ENCODE measurements at regions not wholly inside any gene's neighbourhood (a gene's known extent, or its start where the extent isn't known, plus 50 kb on each side); places are given as distances from the start of the nearest gene placed in this dataset.

DNA sequence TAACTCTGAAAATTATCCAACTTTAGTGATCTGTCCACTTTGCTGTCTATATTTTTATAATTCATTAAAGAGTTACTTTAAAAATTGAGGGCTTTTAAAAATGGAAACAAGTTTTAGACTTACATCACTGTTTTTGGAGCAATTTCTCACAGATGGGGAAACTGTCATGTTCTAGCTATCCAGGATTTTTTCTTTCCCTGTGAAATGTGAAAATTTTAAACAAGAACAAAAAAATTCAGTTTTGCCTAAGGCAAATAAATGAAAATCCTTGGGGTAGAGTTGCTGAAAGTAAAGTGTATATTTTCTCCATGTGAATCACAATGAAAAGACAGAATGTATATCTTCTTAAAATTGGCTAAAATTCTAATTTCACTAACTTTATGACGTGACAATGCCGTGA is 553.7 kb downstream of the MCTP2 start:
- H3K79me2 ChIP-seq (ENCODE audit: control insufficient read depth, insufficient read depth, low read length), result peaks cover 7% of the 10 kb centered on the region
- H3K9me1 ChIP-seq (ENCODE audit: control insufficient read depth, extremely low read depth, insufficient read depth, low read length), result no peaks in the 10 kb centered on the region
- dilution Hi-C loops (cut with MboI; ENCODE audit: extremely low pct_ligation_motif_present, low sequenced_read_pairs), result no loop called here
- no peak overlapping the region for H3K4me2 ChIP-seq (ENCODE audit: control insufficient read depth, extremely low read depth, insufficient read depth, low read depth, low read length)
- no peak for TF ChIP-seq EZH2 (IDR thresholded peaks at IDR 0.05; ENCODE audit: low read length)
- TF ChIP-seq, protein P1, sequence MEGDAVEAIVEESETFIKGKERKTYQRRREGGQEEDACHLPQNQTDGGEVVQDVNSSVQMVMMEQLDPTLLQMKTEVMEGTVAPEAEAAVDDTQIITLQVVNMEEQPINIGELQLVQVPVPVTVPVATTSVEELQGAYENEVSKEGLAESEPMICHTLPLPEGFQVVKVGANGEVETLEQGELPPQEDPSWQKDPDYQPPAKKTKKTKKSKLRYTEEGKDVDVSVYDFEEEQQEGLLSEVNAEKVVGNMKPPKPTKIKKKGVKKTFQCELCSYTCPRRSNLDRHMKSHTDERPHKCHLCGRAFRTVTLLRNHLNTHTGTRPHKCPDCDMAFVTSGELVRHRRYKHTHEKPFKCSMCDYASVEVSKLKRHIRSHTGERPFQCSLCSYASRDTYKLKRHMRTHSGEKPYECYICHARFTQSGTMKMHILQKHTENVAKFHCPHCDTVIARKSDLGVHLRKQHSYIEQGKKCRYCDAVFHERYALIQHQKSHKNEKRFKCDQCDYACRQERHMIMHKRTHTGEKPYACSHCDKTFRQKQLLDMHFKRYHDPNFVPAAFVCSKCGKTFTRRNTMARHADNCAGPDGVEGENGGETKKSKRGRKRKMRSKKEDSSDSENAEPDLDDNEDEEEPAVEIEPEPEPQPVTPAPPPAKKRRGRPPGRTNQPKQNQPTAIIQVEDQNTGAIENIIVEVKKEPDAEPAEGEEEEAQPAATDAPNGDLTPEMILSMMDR (optimal IDR thresholded peaks at IDR 0.05 in 1 of 3, IDR thresholded peaks at IDR 0.05 in 1 of 3, conservative IDR thresholded peaks at IDR 0.05 in 1 of 3; ENCODE audit: extremely low read depth in 1 of 3, insufficient read depth in 2 of 3, low read length in 3 of 3), result no peak
- H4K20me1 ChIP-seq (ENCODE audit: control insufficient read depth, extremely low read depth, insufficient read depth, low read length), result no peaks in the 10 kb centered on the region
- no peak for FAIRE-seq
- peaks cover 4% of the 10 kb centered on the region for H3K4me1 ChIP-seq (ENCODE audit: control insufficient read depth, extremely low read depth, insufficient read depth, low read length)
- H3K9ac ChIP-seq (ENCODE audit: control insufficient read depth, extremely low read depth, insufficient read depth, low read length), result no peak overlapping the region
- no peak overlapping the region for H2AFZ ChIP-seq (ENCODE audit: control insufficient read depth, low read length)
- no peaks in the 10 kb centered on the region for H3K36me3 ChIP-seq (ENCODE audit: control insufficient read depth in 2 of 2, extremely low read depth in 1 of 2, insufficient read depth in 2 of 2, low read length in 2 of 2)
- no peak overlapping the region for H3K4me3 ChIP-seq (ENCODE audit: control insufficient read depth in 2 of 3, extremely low read depth in 1 of 3, insufficient read depth in 2 of 3, low read depth in 1 of 3, low read length in 3 of 3)
- no peak for DNase-seq (ENCODE audit: low read depth, low spot score)
- no peaks in the 10 kb centered on the region for H3K9me3 ChIP-seq (ENCODE audit: control insufficient read depth, low read depth, low read length)
- H3K27me3 ChIP-seq (ENCODE audit: control insufficient read depth, extremely low read depth, insufficient read depth, low read length), result no peaks in the 10 kb centered on the region
- H3K27ac ChIP-seq (ENCODE audit: control insufficient read depth, insufficient read depth, low read length), result no peak overlapping the region

DNA sequence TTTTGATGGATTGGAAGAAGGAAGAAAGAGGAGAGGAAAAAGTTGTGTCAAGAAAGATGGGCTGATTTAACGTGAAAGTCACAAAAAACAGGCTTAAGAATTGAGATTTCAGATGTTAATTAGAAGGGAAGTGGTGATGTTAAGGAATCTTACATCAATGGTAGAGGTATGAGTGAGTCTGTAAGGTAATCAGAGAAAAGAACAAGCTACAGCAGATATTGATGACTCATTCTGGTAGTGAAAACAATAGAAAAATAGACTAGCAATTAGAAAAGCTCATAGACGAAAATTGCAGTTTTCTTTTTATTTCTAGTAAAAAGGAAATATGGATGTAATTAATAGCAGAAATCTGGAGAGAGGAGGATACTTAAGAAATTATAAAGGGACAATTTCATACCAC is 559.6 kb downstream of the MCTP2 start:
- dilution Hi-C loops (cut with MboI; ENCODE audit: extremely low pct_ligation_motif_present, low sequenced_read_pairs), result no loop called here
- Histone ChIP-seq H4K20me1 (ENCODE audit: control insufficient read depth, extremely low read depth, insufficient read depth, low read length) (no peaks in the 10 kb centered on the region), H3K4me1 (ENCODE audit: control insufficient read depth, extremely low read depth, insufficient read depth, low read length) (peaks cover 34% of the 10 kb centered on the region), H3K27me3 (ENCODE audit: control insufficient read depth, extremely low read depth, insufficient read depth, low read length) (no peaks in the 10 kb centered on the region), H3K27ac (ENCODE audit: control insufficient read depth, insufficient read depth, low read length) (peak overlapping the region; percentile 93), H2AFZ (ENCODE audit: control insufficient read depth, low read length) (peak overlapping the region; percentile 78), H3K9me3 (ENCODE audit: control insufficient read depth, low read depth, low read length) (no peaks in the 10 kb centered on the region), H3K9ac (ENCODE audit: control insufficient read depth, extremely low read depth, insufficient read depth, low read length) (peak overlapping the region; percentile 60), H3K9me1 (ENCODE audit: control insufficient read depth, extremely low read depth, insufficient read depth, low read length) (no peaks in the 10 kb centered on the region), H3K36me3 (ENCODE audit: control insufficient read depth in 2 of 2, extremely low read depth in 1 of 2, insufficient read depth in 2 of 2, low read length in 2 of 2) (no peaks in the 10 kb centered on the region), H3K4me3 (ENCODE audit: control insufficient read depth in 2 of 3, extremely low read depth in 1 of 3, insufficient read depth in 2 of 3, low read depth in 1 of 3, low read length in 3 of 3) (peak overlapping the region; percentile 26 to 66 (median 59)), H3K79me2 (ENCODE audit: control insufficient read depth, insufficient read depth, low read length) (peaks cover 8% of the 10 kb centered on the region), H3K4me2 (ENCODE audit: control insufficient read depth, extremely low read depth, insufficient read depth, low read depth, low read length) (peak overlapping the region; percentile 78)
- FAIRE-seq (peak; percentile 85), DNase-seq (ENCODE audit: low read depth, low spot score) (peak; percentile 26)
- TF ChIP-seq EZH2 (IDR thresholded peaks at IDR 0.05; ENCODE audit: low read length), result no peak
- TF ChIP-seq, protein P1 (optimal IDR thresholded peaks at IDR 0.05 in 1 of 3, IDR thresholded peaks at IDR 0.05 in 1 of 3, conservative IDR thresholded peaks at IDR 0.05 in 1 of 3; ENCODE audit: extremely low read depth in 1 of 3, insufficient read depth in 2 of 3, low read length in 3 of 3), result no peak

Measured in keratinocyte (primary cell).